GM23248 (cell line): ENCODE measurements at regions not wholly inside any gene's neighbourhood (a gene's known extent, or its start where the extent isn't known, plus 50 kb on each side); places are given as distances from the start of the nearest gene placed in this dataset.

Source experiments
- EZH2 ChIP-seq: fragments of 200-600 bp; sonication (generic); IDR thresholded peaks from 2 replicates; pipeline ENCODE4 v1.6.1; 2018; ENCODE audit warnings: antibody characterized with exemption, mild to moderate bottlenecking; ENCODE audit not compliant: insufficient read depth, poor library complexity, severe bottlenecking
- EZH2phosphoT487 ChIP-seq: fragments of 200-600 bp; sonication (generic); IDR thresholded peaks from 2 replicates; pipeline ENCODE4 v1.6.1; 2018; ENCODE audit warnings: antibody characterized with exemption, moderate library complexity, mild to moderate bottlenecking, low read depth; ENCODE audit not compliant: insufficient read depth

DNA sequence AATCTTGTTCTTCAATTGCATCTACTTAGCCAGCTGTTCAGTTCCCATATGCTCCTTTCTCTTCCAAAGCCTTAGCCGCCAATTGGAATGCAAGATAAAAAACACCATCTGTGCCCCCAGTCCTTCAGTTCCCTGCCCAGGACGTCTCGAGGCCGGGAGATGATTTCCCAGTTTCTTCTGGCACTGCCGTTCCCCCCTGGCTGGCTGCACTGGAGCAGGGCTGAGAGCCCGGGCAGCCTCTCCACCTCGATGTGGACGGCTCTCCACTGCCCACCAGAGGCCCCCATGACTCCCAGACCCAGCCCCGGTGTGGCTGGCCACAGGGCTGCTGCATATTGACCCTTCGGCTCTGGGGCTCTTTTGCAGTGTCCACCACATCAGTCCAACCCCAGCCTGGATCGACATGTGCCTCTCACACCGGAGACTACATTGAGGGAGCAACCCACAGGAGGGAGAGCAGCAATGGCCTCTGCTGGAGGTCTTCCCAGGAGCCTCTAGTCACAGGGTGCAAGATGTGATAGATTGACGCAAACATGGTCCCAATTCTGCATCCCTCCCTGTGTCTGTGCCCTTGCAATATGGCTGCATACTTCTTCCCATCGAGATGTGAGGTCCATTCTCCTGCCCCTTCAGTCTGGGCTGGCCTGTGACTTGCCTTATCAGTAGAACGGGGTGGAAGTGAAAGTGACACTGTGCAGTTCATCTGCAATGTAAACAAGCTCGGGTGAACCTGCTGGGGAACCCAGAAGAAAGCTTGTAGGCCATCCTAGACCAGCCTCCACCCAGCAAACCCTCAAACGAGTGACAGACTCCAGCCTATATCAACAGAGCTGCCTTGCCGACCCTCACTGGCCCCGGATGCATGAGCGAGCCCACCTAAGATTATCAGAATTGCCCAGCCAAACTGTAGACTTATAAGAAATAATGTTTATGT, 52.3 kb upstream of the PRR20G start:
- TF ChIP-seq EZH2 = no peak
- no peak for TF ChIP-seq EZH2phosphoT487
